BLaER1 (cell line): ENCODE measurements at regions not wholly inside any gene's neighbourhood (a gene's known extent, or its start where the extent isn't known, plus 50 kb on each side); places are given as distances from the start of the nearest gene placed in this dataset.

Experiments
- H3K27ac ChIP-seq: shearing (Covaris generic); formaldehyde crosslinking; 2 replicates; pipeline ENCODE4 v1.8.1; 2022
- H3K27me3 ChIP-seq: shearing (Covaris generic); formaldehyde crosslinking; 2 replicates; pipeline ENCODE4 v1.8.1; 2022
- H3K36me3 ChIP-seq: shearing (Covaris generic); formaldehyde crosslinking; 2 replicates; pipeline ENCODE4 v1.8.1; 2022
- H3K4me1 ChIP-seq: shearing (Covaris generic); formaldehyde crosslinking; 2 replicates; pipeline ENCODE4 v1.8.1; 2022
- H3K4me2 ChIP-seq: shearing (Covaris generic); formaldehyde crosslinking; 2 replicates; pipeline ENCODE4 v1.8.1; 2022
- H3K4me3 ChIP-seq: shearing (Covaris generic); formaldehyde crosslinking; 2 replicates; pipeline ENCODE4 v1.8.1; 2022
- H3K9ac ChIP-seq: shearing (Covaris generic); formaldehyde crosslinking; 2 replicates; pipeline ENCODE4 v1.8.1; 2022
- H3K9me3 ChIP-seq: shearing (Covaris generic); formaldehyde crosslinking; 2 replicates; pipeline ENCODE4 v1.8.1; 2022
- H4K20me1 ChIP-seq: shearing (Covaris generic); formaldehyde crosslinking; 2 replicates; pipeline ENCODE4 v1.8.1; 2022
- Cebpa-rat ChIP-seq: shearing (Covaris generic); IDR thresholded peaks from 2 replicates; pipeline ENCODE4 v1.8.1; 2022

DNA sequence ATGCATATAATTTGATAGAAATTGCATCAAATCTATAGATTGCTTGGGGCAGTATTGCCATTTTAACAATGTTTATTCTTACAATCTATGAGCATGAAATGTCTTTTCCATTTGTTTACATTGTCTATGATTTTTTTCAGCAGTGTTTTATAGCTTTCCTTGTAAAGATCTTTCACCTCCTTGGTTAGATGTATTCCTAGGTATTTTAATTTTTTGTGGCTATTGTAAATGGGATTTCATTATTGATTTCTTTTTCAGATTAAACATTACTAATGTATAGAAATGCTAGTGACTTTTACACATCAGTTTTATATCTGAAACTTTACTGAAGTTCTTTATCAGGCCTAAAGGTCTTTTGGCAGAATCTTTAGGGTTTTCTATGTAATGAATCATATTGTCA lies 237.6 kb upstream of the STAC start:
- TF ChIP-seq Cebpa-rat: no peak
- Histone ChIP-seq H3K9me3 (no peaks in the 10 kb centered on the region), H3K36me3 (no peaks in the 10 kb centered on the region)

GRCh38 chr3:36146404-36146803 lies 233.9 kb upstream of the STAC start:
- Histone ChIP-seq H3K36me3 (no peaks in the 10 kb centered on the region), H3K27me3 (no peaks in the 10 kb centered on the region), H3K27ac (no peak overlapping the region), H3K4me2 (no peak overlapping the region), H3K4me1 (no peaks in the 10 kb centered on the region), H3K4me3 (no peak overlapping the region), H4K20me1 (no peaks in the 10 kb centered on the region), H3K9ac (no peak overlapping the region), H3K9me3 (no peaks in the 10 kb centered on the region)
- TF ChIP-seq Cebpa-rat: no peak

More for the DNA sequence above, 237.6 kb upstream of the STAC start:
- Histone ChIP-seq H3K9ac (no peak overlapping the region), H4K20me1 (no peaks in the 10 kb centered on the region), H3K4me2 (no peak overlapping the region), H3K4me3 (no peak overlapping the region), H3K27ac (no peak overlapping the region), H3K4me1 (no peaks in the 10 kb centered on the region), H3K27me3 (no peaks in the 10 kb centered on the region)

GRCh38 chr3:36147934-36148558 lies 232.3 kb upstream of the STAC start:
- Histone ChIP-seq H3K4me2 (no peak overlapping the region), H3K9ac (no peak overlapping the region), H4K20me1 (no peaks in the 10 kb centered on the region), H3K4me1 (no peaks in the 10 kb centered on the region), H3K9me3 (no peaks in the 10 kb centered on the region), H3K27ac (no peak overlapping the region), H3K36me3 (no peaks in the 10 kb centered on the region), H3K27me3 (no peaks in the 10 kb centered on the region), H3K4me3 (no peak overlapping the region)
- TF ChIP-seq Cebpa-rat: no peak

DNA sequence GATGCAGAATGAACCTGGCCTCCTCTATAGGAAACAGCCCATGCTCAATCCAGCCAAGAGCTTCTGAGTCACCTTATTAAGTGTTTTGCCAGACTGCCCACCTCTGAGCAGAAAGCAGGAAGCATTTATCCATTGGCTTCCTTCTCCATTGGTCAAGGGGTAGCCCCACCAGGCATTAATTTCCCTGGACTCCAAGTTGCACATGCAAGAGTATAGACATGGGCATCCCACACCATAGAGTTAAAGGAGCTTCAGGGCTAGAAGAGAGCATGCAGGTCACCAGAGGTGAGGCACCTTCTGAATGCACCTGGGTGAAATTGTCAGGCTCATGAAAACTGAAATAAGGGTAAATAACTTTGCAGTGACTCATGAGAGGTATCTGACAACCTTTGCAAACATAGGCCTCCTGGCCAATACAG lies 230.8 kb upstream of the STAC start:
- no peak overlapping the region for H3K4me2 ChIP-seq
- no peaks in the 10 kb centered on the region for H3K4me1 ChIP-seq
- no peaks in the 10 kb centered on the region for H3K9me3 ChIP-seq
- no peak overlapping the region for H3K9ac ChIP-seq
- TF ChIP-seq Cebpa-rat: no peak
- H3K4me3 ChIP-seq: no peak overlapping the region
- H3K36me3 ChIP-seq: no peaks in the 10 kb centered on the region
- H3K27ac ChIP-seq: no peak overlapping the region
- no peaks in the 10 kb centered on the region for H4K20me1 ChIP-seq
- no peaks in the 10 kb centered on the region for H3K27me3 ChIP-seq

DNA sequence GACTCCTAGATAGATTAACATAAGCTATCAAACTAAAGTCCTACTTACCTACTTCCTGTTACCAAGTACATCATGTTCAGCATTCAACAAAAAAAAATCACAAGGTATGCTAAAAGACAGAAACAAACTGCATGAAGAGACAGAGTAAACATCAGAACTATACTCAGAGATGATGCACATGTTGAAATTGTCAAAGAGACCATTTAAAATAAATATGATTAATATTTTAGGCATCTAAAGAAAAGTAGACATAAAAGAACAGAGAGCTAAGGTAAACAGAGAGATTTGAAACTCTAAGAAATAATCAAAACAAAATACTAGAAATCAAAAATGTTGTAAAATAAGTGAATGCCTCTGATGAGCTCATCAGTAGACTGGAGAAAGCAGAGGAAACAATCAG lies 224.8 kb upstream of the STAC start:
- Histone ChIP-seq H3K4me2 (no peak overlapping the region), H3K9me3 (no peaks in the 10 kb centered on the region), H3K4me3 (no peak overlapping the region), H3K36me3 (no peaks in the 10 kb centered on the region), H3K4me1 (no peaks in the 10 kb centered on the region), H3K27ac (no peak overlapping the region), H3K9ac (no peak overlapping the region), H4K20me1 (no peaks in the 10 kb centered on the region), H3K27me3 (no peaks in the 10 kb centered on the region)
- no peak for TF ChIP-seq Cebpa-rat

GRCh38 chr3:36164400-36164799 lies 215.9 kb upstream of the STAC start:
- no peaks in the 10 kb centered on the region for H3K9me3 ChIP-seq
- H3K36me3 ChIP-seq: no peaks in the 10 kb centered on the region
- no peaks in the 10 kb centered on the region for H4K20me1 ChIP-seq
- H3K4me3 ChIP-seq: no peak overlapping the region
- H3K27me3 ChIP-seq: no peaks in the 10 kb centered on the region
- no peak overlapping the region for H3K4me2 ChIP-seq
- TF ChIP-seq Cebpa-rat: no peak
- H3K4me1 ChIP-seq: no peaks in the 10 kb centered on the region
- H3K9ac ChIP-seq: no peak overlapping the region
- no peak overlapping the region for H3K27ac ChIP-seq

DNA sequence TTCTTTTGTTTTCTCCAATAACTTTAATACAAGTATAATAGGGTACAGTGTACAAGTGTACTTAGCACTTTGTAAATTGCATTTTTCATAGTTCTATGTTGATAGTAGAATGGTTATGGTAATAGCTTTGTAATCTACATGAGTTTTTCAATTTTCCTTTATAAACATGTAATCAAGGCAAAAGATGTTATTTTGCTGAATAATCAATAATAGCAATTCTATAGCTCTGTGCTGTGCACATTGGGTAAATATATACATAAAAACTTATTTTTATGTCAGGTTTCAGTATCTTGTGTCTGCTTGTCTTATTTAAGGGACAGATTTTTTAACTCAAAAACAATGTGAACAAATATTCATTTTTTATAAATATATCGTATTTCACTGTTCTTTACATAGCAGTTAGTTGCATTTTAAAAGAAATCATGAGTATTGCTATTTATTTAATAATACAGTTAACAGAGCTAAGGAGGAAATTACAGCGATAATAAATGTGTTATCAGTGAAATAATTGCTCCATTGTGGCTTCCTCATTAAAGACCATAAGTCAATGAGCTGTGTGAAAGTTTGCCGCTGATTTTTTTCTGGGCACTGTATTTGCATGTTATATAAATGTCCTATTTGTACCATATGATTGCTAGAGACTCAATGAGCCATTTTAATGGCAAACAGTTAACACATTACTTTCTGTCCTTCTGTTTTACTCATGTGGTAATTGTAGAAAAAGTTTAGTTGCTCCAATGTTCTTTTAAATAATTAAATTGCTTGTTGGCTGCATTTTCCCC lies 214.6 kb upstream of the STAC start:
- Histone ChIP-seq H3K4me1 (no peaks in the 10 kb centered on the region), H3K27me3 (no peaks in the 10 kb centered on the region), H3K9me3 (no peaks in the 10 kb centered on the region), H3K9ac (no peak overlapping the region), H3K36me3 (no peaks in the 10 kb centered on the region), H3K27ac (no peak overlapping the region), H4K20me1 (no peaks in the 10 kb centered on the region), H3K4me3 (no peak overlapping the region), H3K4me2 (no peak overlapping the region)
- no peak for TF ChIP-seq Cebpa-rat

DNA sequence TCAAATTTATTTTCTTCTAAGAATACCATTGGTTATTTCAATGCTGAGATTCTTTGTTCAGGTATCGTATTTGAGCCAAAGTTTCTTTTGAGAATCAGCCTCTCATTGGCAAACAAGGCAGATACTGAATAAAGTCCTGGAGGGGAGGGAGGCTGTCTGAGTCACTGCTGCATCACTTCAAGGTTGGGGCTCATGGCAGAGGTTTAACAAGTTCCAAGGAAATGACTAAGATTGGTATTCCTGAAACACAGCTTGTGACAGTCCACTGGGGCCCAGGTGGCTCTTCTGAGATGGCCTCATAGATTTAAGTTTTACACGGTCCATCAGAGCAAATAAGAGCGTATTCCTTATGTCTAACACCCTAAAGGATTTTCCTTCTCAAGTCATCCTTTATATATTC lies 213.8 kb upstream of the STAC start:
- Histone ChIP-seq H3K4me1 (no peaks in the 10 kb centered on the region), H3K9me3 (no peaks in the 10 kb centered on the region), H3K9ac (no peak overlapping the region), H3K4me3 (no peak overlapping the region), H3K4me2 (no peak overlapping the region), H3K27ac (no peak overlapping the region), H4K20me1 (no peaks in the 10 kb centered on the region), H3K36me3 (no peaks in the 10 kb centered on the region), H3K27me3 (no peaks in the 10 kb centered on the region)
- TF ChIP-seq Cebpa-rat: no peak

DNA sequence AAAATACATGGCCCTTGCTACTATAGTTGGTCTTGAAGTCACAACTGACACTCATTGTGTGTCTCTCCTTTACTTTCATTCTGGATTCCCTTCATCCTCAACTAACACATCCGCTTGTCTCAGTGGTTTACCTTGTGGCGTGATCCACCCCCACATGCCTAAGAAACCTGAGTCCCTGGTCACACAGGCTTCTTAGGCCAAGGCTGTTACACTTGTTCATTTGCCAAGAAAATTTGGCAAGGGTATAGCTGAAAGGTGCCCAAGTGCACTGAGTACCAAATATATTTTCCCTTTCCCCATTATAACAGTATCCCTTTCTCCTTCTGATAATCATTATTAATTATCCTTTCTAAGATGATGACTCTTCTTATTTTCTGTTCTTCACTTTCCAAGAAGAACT lies 207.6 kb upstream of the STAC start:
- H3K9me3 ChIP-seq: no peaks in the 10 kb centered on the region
- no peaks in the 10 kb centered on the region for H3K27me3 ChIP-seq
- no peaks in the 10 kb centered on the region for H3K4me1 ChIP-seq
- no peak overlapping the region for H3K9ac ChIP-seq
- H3K4me3 ChIP-seq: no peak overlapping the region
- no peaks in the 10 kb centered on the region for H4K20me1 ChIP-seq
- no peaks in the 10 kb centered on the region for H3K36me3 ChIP-seq
- H3K4me2 ChIP-seq: no peak overlapping the region
- H3K27ac ChIP-seq: no peak overlapping the region
- TF ChIP-seq Cebpa-rat: no peak

DNA sequence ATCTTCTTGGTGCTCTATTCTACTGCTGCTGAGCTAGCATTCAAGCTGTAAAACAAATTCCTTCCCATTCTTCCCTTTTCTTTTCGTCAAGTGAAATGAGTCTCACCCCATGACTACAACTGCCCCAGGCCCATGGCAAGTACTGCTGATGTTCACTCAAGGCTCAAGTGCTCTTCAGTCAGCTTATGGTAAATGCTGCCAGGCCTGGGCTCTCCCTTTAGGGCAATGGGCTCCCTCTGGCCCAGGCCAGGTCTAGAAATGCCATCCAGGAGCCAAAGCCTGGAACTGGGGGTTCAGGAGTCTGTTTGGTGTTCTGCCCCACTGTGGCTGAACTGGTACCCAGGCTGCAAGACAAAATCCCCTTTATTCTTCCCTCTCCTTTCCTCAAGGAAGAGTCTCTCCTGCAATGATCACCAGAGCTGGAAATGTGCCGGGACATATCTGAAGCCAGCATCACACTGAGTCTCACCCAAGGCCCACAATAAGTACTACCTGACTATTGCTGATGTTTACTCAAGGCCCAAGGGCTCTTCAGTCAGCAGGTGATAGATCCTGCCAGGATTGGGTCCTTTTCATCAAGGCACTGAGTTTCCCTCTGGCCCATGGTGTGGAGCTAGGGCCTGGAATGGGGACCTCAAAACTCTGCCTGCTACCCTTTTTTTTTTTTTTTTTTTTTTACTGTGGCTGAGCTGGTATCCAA lies 205.0 kb upstream of the STAC start:
- H3K4me1 ChIP-seq: no peaks in the 10 kb centered on the region
- H3K36me3 ChIP-seq: no peaks in the 10 kb centered on the region
- no peak overlapping the region for H3K4me2 ChIP-seq
- no peak for TF ChIP-seq Cebpa-rat
- H3K9me3 ChIP-seq: no peaks in the 10 kb centered on the region
- H4K20me1 ChIP-seq: no peaks in the 10 kb centered on the region
- H3K9ac ChIP-seq: no peak overlapping the region
- H3K27me3 ChIP-seq: no peaks in the 10 kb centered on the region
- H3K4me3 ChIP-seq: no peak overlapping the region
- no peak overlapping the region for H3K27ac ChIP-seq
